Hepatocyte (in vitro differentiated cells): ENCODE measurements at regions not wholly inside any gene's neighbourhood (a gene's known extent, or its start where the extent isn't known, plus 50 kb on each side); places are given as distances from the start of the nearest gene placed in this dataset.

Source experiments
- DNase-seq: peaks from one replicate; pipeline ENCODE4 v3.0.0-alpha.2; 2016; ENCODE audit warnings: low spot score
- H2AFZ ChIP-seq: fragments of 200-600 bp; sonication (generic); 2 replicates; pipeline ENCODE4 v1.6.0; 2016; ENCODE audit warnings: antibody characterized with exemption, mild to moderate bottlenecking
- H3K27ac ChIP-seq: fragments of 200-600 bp; sonication (generic); 2 replicates; pipeline ENCODE4 v1.5.1; 2016; ENCODE audit warnings: mild to moderate bottlenecking
- H3K27me3 ChIP-seq: fragments of 200-600 bp; sonication (generic); 2 replicates; pipeline ENCODE4 v1.6.1; 2016
- H3K36me3 ChIP-seq: fragments of 200-600 bp; sonication (generic); replicated peaks from 2 replicates; pipeline ENCODE4 v1.5.1; 2016; ENCODE audit warnings: low read depth; ENCODE audit not compliant: insufficient read depth
- H3K4me1 ChIP-seq: fragments of 200-600 bp; sonication (generic); 2 replicates; pipeline ENCODE4 v1.5.1; 2016; ENCODE audit warnings: mild to moderate bottlenecking, moderate library complexity; ENCODE audit not compliant: insufficient read depth
- H3K4me2 ChIP-seq: fragments of 200-600 bp; sonication (generic); 2 replicates; pipeline ENCODE4 v1.6.0; 2016
- H3K4me3 ChIP-seq: fragments of 200-600 bp; sonication (generic); 2 replicates; pipeline ENCODE4 v1.5.1; 2016; ENCODE audit warnings: mild to moderate bottlenecking
- H3K79me2 ChIP-seq: fragments of 200-600 bp; sonication (generic); 2 replicates; pipeline ENCODE4 v1.6.0; 2017; ENCODE audit warnings: mild to moderate bottlenecking
- H3K9me2 ChIP-seq: fragments of 200-600 bp; sonication (generic); replicated peaks from 2 replicates; pipeline ENCODE4 v1.6.0; 2017; ENCODE audit warnings: mild to moderate bottlenecking; ENCODE audit not compliant: insufficient read depth
- H3K9me3 ChIP-seq: fragments of 200-600 bp; sonication (generic); 2 replicates; pipeline ENCODE4 v1.5.1; 2016; ENCODE audit warnings: low read depth, mild to moderate bottlenecking
- H4K20me1 ChIP-seq: fragments of 200-600 bp; sonication (generic); 2 replicates; pipeline ENCODE4 v1.6.0; 2016; ENCODE audit warnings: mild to moderate bottlenecking; ENCODE audit not compliant: insufficient read depth, poor library complexity, severe bottlenecking
- CTCF ChIP-seq: fragments of 200-600 bp; sonication (generic); IDR thresholded peaks from 2 replicates; pipeline ENCODE4 v1.5.1; 2016; ENCODE audit warnings: antibody characterized with exemption, mild to moderate bottlenecking; ENCODE audit not compliant: poor library complexity
- EZH2 ChIP-seq: fragments of 200-600 bp; sonication (generic); IDR thresholded peaks from 2 replicates; pipeline ENCODE4 v1.6.1; 2016; ENCODE audit warnings: antibody characterized with exemption, mild to moderate bottlenecking, borderline replicate concordance
- EZH2phosphoT487 ChIP-seq: fragments of 200-600 bp; sonication (generic); IDR thresholded peaks from one replicate; pipeline ENCODE4 v1.6.1; 2018; ENCODE audit warnings: antibody characterized with exemption, mild to moderate bottlenecking, low read depth, moderate library complexity; ENCODE audit not compliant: unreplicated experiment, severe bottlenecking
- WGBS: methylation state at CpG from one replicate; pipeline ENCODE4 v1.1.6; 2016; ENCODE audit warnings: low lambda C conversion rate; ENCODE audit errors: missing lambda C conversion rate; 5-methylcytosine and 5-hydroxymethylcytosine counted together

GRCh38 chr5:71839096-71839884 lies 120.2 kb downstream of the CARTPT start:
- H3K27ac ChIP-seq = no peak overlapping the region
- H3K27me3 ChIP-seq = no peaks in the 10 kb centered on the region
- H3K36me3 ChIP-seq = no peaks in the 10 kb centered on the region
- no peaks in the 10 kb centered on the region for H3K79me2 ChIP-seq
- no peak overlapping the region for H2AFZ ChIP-seq
- WGBS = 80% methylated on average over 6 of the region's 6 CpGs
- no peaks in the 10 kb centered on the region for H3K9me3 ChIP-seq
- no peaks in the 10 kb centered on the region for H3K9me2 ChIP-seq
- no peak for TF ChIP-seq EZH2
- no peak for TF ChIP-seq CTCF
- no peak for TF ChIP-seq EZH2phosphoT487
- H3K4me2 ChIP-seq = no peak overlapping the region
- no peak for DNase-seq
- H3K4me3 ChIP-seq = no peak overlapping the region
- H4K20me1 ChIP-seq = no peaks in the 10 kb centered on the region
- no peaks in the 10 kb centered on the region for H3K4me1 ChIP-seq

GRCh38 chr5:71841107-71841506 lies 122.0 kb downstream of the CARTPT start:
- DNase-seq = no peak
- Histone ChIP-seq H4K20me1 (no peaks in the 10 kb centered on the region), H3K9me3 (no peaks in the 10 kb centered on the region)

GRCh38 chr5:71843111-71843510 lies 124.0 kb downstream of the CARTPT start:
- H2AFZ ChIP-seq = no peak overlapping the region
- no peak for DNase-seq
- H3K79me2 ChIP-seq = no peaks in the 10 kb centered on the region
- H4K20me1 ChIP-seq = no peaks in the 10 kb centered on the region
- H3K4me2 ChIP-seq = no peak overlapping the region
- no peaks in the 10 kb centered on the region for H3K9me2 ChIP-seq
- no peak overlapping the region for H3K27ac ChIP-seq
- TF ChIP-seq EZH2 (no peak), EZH2phosphoT487 (no peak), CTCF (no peak)
- no peak overlapping the region for H3K4me3 ChIP-seq
- H3K27me3 ChIP-seq = no peaks in the 10 kb centered on the region
- no peaks in the 10 kb centered on the region for H3K4me1 ChIP-seq
- no peaks in the 10 kb centered on the region for H3K36me3 ChIP-seq
- WGBS = 89% methylated on average over 3 of the region's 3 CpGs
- H3K9me3 ChIP-seq = no peaks in the 10 kb centered on the region

More at GRCh38 chr5:71841107-71841506, 122.0 kb downstream of the CARTPT start:
- Histone ChIP-seq H3K27me3 (no peaks in the 10 kb centered on the region), H2AFZ (no peak overlapping the region), H3K4me1 (no peaks in the 10 kb centered on the region), H3K9me2 (no peaks in the 10 kb centered on the region), H3K4me3 (no peak overlapping the region), H3K79me2 (no peaks in the 10 kb centered on the region), H3K27ac (no peak overlapping the region), H3K4me2 (no peak overlapping the region), H3K36me3 (no peaks in the 10 kb centered on the region)
- TF ChIP-seq CTCF (no peak), EZH2 (no peak), EZH2phosphoT487 (no peak)
- 83% methylated on average over 1 of the region's 1 CpG for WGBS
